Transverse colon (tissue), 4 donors: ENCODE measurements at regions not wholly inside any gene's neighbourhood (a gene's known extent, or its start where the extent isn't known, plus 50 kb on each side); places are given as distances from the start of the nearest gene placed in this dataset.
A peak's percentile ranks its signal among the peaks of the same experiment; 100 is the strongest.

Experiments used
- EP300 ChIP-seq: sonication (generic); formaldehyde crosslinking; IDR thresholded peaks from one replicate; pipeline ENCODE4 v1.6.1; 2017; ENCODE audit warnings: antibody characterized with exemption, low read depth
- POLR2A ChIP-seq: fragments of 450-650 bp; IDR thresholded peaks from one replicate; pipeline ENCODE4 v1.6.1; 2016; ENCODE audit warnings: antibody characterized with exemption, mild to moderate bottlenecking, moderate library complexity
- POLR2AphosphoS5 ChIP-seq, 3 donors: sonication (generic); formaldehyde crosslinking; IDR thresholded peaks; one replicate each; pipeline ENCODE4 v1.6.1; 2016; ENCODE audit warnings: antibody characterized with exemption in 3 of 3
- TF ChIP-seq, protein P1 (sequence below), 5 experiments: fragments of 200-600 bp in 3 of 5; fragments of 450-650 bp in 2 of 5; sonication (generic) in 3 of 5; IDR thresholded peaks; 1 replicate in 2 of 5; 2 replicates in 3 of 5; pipeline ENCODE4 v1.5.1; 2016 to 2017; ENCODE audit warnings: antibody characterized with exemption in 5 of 5, inconsistent platforms in 3 of 5, mild to moderate bottlenecking in 2 of 5, moderate library complexity in 1 of 5

DNA sequence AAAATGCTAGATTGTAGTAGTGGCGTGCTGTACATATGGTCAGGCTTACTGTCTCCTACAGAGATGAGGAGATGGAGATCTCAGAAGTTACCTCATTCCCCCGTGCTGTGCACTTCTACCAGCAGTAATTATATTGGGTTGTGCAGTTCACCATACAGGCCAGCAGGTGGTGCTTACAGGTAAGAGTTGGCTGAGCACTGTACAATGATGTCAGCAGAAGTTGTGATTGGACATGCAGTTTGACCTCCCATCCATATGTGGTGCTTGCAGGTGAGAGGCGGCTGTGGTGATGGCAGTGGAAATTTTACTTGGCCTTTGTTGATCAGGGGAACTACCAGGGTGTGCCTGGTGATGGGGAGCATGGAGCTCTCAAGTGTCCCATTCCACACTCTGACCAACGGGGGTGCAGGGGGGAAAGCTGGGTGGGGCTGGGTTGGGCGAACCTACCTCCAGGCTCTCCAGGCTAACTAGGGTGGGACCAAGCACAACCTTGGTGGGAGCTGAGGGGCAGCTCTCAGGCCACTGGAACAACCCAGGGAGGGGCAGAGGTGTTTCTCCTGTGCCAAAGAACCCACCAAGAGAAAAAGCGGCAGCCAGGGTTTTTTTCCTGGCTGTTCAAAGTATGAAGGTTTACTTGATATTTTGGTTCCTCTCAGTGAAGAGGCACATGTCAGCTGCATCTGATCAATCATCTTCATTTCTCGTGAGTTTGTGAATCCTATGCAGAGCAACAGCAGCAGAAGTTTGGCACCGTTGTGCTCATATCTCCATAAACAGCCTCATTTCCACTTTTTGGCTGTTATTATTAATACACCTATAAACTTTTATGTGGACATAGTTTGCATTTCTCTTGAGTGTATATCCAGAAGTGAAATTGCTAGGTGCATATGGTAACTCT, 73.8 kb upstream of the FREM3 start:
- TF ChIP-seq EP300 (no peak), POLR2A (no peak), POLR2AphosphoS5 (IDR thresholded peaks at IDR 0.05) (no peak)
- TF ChIP-seq, protein P1, sequence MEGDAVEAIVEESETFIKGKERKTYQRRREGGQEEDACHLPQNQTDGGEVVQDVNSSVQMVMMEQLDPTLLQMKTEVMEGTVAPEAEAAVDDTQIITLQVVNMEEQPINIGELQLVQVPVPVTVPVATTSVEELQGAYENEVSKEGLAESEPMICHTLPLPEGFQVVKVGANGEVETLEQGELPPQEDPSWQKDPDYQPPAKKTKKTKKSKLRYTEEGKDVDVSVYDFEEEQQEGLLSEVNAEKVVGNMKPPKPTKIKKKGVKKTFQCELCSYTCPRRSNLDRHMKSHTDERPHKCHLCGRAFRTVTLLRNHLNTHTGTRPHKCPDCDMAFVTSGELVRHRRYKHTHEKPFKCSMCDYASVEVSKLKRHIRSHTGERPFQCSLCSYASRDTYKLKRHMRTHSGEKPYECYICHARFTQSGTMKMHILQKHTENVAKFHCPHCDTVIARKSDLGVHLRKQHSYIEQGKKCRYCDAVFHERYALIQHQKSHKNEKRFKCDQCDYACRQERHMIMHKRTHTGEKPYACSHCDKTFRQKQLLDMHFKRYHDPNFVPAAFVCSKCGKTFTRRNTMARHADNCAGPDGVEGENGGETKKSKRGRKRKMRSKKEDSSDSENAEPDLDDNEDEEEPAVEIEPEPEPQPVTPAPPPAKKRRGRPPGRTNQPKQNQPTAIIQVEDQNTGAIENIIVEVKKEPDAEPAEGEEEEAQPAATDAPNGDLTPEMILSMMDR (IDR thresholded peaks at IDR 0.05) = peak; percentile 43 to 68 (median 63)
